ENCODE measurements at regions not wholly inside any gene's neighbourhood (a gene's known extent, or its start where the extent isn't known, plus 50 kb on each side); places are given as distances from the start of the nearest gene placed in this dataset.

DNA sequence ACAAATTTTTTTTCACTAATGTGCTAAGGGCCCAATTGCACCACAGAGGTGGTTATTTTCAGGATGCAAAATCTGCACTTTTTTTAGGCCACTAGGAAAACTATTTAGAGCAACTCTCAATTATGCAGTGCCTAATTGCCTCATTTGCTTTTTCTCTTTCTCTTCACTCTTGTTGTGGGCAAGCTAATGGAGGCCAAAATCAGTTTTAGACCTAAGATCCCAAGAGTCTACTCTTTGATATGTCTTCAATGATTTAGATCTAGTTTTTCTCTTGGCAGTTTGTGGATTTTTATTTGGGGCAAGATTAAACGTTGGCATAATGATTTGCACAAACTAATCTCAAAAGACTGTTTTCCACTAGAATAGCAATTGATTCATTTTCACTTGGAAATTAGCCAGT is 1996.9 kb downstream of the LRRC4C start:
- H3K27me3 ChIP-seq (ENCODE audit: control insufficient read depth in 2 of 2, insufficient read depth in 1 of 2, low read length in 1 of 2): no peaks in the 10 kb centered on the region
- H3K4me3 ChIP-seq (ENCODE audit: low read length in 2 of 2): no peak overlapping the region
- DNase-seq (ENCODE audit: low read depth in 6 of 9, low spot score in 9 of 9): no peak
- no peaks in the 10 kb centered on the region for H3K36me3 ChIP-seq (ENCODE audit: control insufficient read depth in 2 of 2, insufficient read depth in 2 of 2, low read length in 1 of 2)
- no peak overlapping the region for H3K27ac ChIP-seq (ENCODE audit: low read depth in 1 of 2, low read length in 1 of 2)
- no peaks in the 10 kb centered on the region for H3K4me1 ChIP-seq (ENCODE audit: control insufficient read depth in 2 of 2, insufficient read depth in 2 of 2, low read length in 2 of 2)
- 74% methylated on average over 1 of the region's 1 CpG for WGBS
- H3K9me3 ChIP-seq (ENCODE audit: control insufficient read depth in 2 of 2, insufficient read depth in 1 of 2, low read length in 1 of 2): no peaks in the 10 kb centered on the region

DNA sequence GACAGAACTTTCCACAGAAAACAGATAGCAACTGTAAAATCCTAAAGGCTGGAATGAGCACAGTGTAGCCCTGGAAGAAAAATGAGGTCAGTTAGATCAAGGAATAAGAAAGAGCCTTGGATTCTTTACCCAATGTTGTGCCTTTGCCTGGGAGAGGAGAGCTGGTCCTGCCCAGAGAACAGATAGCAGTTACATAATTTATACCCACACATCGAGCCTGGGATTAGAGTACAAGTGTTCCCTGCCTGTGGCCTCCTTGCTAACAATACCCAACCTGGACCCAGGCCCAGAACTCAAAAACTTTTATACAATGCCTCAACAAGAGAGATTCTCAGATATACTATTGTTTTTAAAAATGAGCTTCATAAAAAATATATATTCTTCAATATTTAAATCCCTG is 1998.4 kb downstream of the LRRC4C start:
- Histone ChIP-seq H3K36me3 (ENCODE audit: control insufficient read depth in 2 of 2, insufficient read depth in 2 of 2, low read length in 1 of 2) (no peaks in the 10 kb centered on the region), H3K4me1 (ENCODE audit: control insufficient read depth in 2 of 2, insufficient read depth in 2 of 2, low read length in 2 of 2) (no peaks in the 10 kb centered on the region), H3K9me3 (ENCODE audit: control insufficient read depth in 2 of 2, insufficient read depth in 1 of 2, low read length in 1 of 2) (peaks cover 0 to 3% of the 10 kb centered on the region in 2 donors), H3K27me3 (ENCODE audit: control insufficient read depth in 2 of 2, insufficient read depth in 1 of 2, low read length in 1 of 2) (no peaks in the 10 kb centered on the region), H3K27ac (ENCODE audit: low read depth in 1 of 2, low read length in 1 of 2) (no peak overlapping the region), H3K4me3 (ENCODE audit: low read length in 2 of 2) (no peak overlapping the region)
- no peak for DNase-seq (ENCODE audit: low read depth in 6 of 9, low spot score in 9 of 9)
- 91% methylated on average over 1 of the region's 1 CpG for WGBS

DNA sequence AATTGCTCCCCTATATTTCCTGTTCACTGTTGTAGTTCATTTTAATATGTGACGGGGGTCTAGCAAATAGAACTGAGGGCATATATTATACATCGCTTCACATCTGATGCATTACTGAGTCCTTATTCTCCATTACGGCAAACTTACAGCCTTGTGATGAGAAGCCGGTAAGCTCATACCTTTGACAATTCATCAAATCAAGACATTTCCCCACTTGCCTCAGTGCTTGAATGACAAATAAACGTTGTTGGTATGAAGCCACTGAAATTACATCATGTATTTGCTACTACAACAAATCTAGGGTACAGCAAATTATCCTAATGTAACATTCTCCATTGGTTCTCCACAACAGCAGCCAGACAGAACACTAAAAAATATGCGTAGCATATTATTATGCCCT is 1999.8 kb downstream of the LRRC4C start:
- no peak overlapping the region for H3K27ac ChIP-seq (ENCODE audit: low read depth in 1 of 2, low read length in 1 of 2)
- WGBS: 85% methylated on average over 6 of the region's 6 CpGs
- no peak for DNase-seq (ENCODE audit: low read depth in 6 of 9, low spot score in 9 of 9)
- peaks cover 0 to 3% of the 10 kb centered on the region in 2 donors for H3K9me3 ChIP-seq (ENCODE audit: control insufficient read depth in 2 of 2, insufficient read depth in 1 of 2, low read length in 1 of 2)
- no peaks in the 10 kb centered on the region for H3K36me3 ChIP-seq (ENCODE audit: control insufficient read depth in 2 of 2, insufficient read depth in 2 of 2, low read length in 1 of 2)
- H3K27me3 ChIP-seq (ENCODE audit: control insufficient read depth in 2 of 2, insufficient read depth in 1 of 2, low read length in 1 of 2): no peaks in the 10 kb centered on the region
- H3K4me1 ChIP-seq (ENCODE audit: control insufficient read depth in 2 of 2, insufficient read depth in 2 of 2, low read length in 2 of 2): no peaks in the 10 kb centered on the region
- no peak overlapping the region for H3K4me3 ChIP-seq (ENCODE audit: low read length in 2 of 2)

DNA sequence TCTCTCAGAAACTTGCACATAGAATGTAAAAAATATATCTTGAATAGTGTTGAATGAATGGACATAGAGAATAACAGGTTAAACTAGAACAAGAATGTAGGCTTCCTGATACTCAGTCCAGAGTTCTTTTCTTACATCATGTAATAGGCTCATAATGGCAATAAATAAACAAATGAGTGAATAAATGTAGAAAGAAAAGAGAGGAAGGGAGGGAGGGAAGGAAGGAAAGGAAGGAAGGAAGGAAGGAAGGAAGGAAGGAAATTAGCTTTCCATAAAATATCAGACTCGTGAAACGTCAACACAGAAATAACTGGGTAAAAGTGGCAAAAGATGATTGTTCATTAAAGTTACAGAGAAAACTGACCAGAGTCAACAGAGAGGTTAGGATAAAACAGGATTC is 2001.0 kb downstream of the LRRC4C start:
- Histone ChIP-seq H3K9me3 (ENCODE audit: control insufficient read depth in 2 of 2, insufficient read depth in 1 of 2, low read length in 1 of 2) (peaks cover 0 to 3% of the 10 kb centered on the region in 2 donors), H3K27ac (ENCODE audit: low read depth in 1 of 2, low read length in 1 of 2) (no peak overlapping the region), H3K4me1 (ENCODE audit: control insufficient read depth in 2 of 2, insufficient read depth in 2 of 2, low read length in 2 of 2) (no peaks in the 10 kb centered on the region), H3K4me3 (ENCODE audit: low read length in 2 of 2) (no peak overlapping the region), H3K36me3 (ENCODE audit: control insufficient read depth in 2 of 2, insufficient read depth in 2 of 2, low read length in 1 of 2) (no peaks in the 10 kb centered on the region), H3K27me3 (ENCODE audit: control insufficient read depth in 2 of 2, insufficient read depth in 1 of 2, low read length in 1 of 2) (no peaks in the 10 kb centered on the region)
- WGBS: 63% methylated on average over 2 of the region's 2 CpGs
- DNase-seq (ENCODE audit: low read depth in 6 of 9, low spot score in 9 of 9): no peak

DNA sequence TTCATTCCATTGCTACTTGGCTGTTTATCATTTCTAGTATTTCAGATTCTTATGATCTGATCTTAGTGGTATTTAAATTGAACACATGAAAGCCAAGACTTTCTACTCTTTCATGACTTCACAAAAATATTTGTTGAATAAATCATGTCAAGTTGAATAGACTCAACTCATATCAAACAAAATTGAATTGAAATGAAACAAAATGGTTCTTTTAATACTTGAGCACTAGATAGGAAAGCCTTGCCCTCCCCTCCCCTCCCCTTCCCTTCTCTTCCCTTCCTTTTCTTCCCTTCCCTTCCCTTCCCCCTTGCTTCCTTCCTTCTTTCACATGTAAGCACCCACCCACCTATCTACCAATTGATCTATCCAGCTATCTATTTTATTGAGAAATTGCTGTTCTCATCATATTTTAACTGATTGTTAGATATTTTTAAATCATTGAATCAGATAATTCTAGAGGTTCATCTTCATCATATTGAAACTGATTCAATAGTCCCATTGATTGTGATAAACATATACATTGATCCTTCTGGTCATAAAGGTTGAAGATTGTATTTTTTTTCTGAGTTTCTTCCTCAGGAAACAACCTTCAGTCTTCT is 2015.9 kb downstream of the LRRC4C start:
- H3K36me3 ChIP-seq (ENCODE audit: control insufficient read depth in 2 of 2, insufficient read depth in 2 of 2, low read length in 1 of 2): no peaks in the 10 kb centered on the region
- H3K27ac ChIP-seq (ENCODE audit: low read depth in 1 of 2, low read length in 1 of 2): no peak overlapping the region
- H3K9me3 ChIP-seq (ENCODE audit: control insufficient read depth in 2 of 2, insufficient read depth in 1 of 2, low read length in 1 of 2): peaks cover 2 to 11% of the 10 kb centered on the region in 2 donors
- H3K4me1 ChIP-seq (ENCODE audit: control insufficient read depth in 2 of 2, insufficient read depth in 2 of 2, low read length in 2 of 2): no peaks in the 10 kb centered on the region
- no peak for DNase-seq (ENCODE audit: low read depth in 6 of 9, low spot score in 9 of 9)
- no peaks in the 10 kb centered on the region for H3K27me3 ChIP-seq (ENCODE audit: control insufficient read depth in 2 of 2, insufficient read depth in 1 of 2, low read length in 1 of 2)
- no peak overlapping the region for H3K4me3 ChIP-seq (ENCODE audit: low read length in 2 of 2)

DNA sequence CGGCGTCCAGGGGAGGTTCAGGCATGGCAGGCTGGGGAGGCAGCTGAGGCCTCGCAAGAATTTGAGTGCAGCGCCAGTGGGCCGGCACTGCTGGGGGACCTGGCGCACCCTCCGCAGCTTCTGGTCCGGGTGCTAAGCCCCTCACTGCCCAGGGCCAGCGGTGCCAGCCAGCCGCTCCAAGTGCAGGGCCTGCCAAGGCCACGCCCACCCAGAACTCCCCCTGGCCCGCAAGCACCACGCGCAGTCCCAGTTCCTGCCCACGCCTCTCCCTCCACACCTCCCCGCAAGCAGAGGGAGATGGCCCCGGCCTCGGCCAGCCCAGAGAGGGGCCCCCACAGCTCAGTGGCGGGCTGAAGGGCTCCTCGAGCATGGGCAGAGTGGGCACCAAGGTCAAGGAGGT is 2017.3 kb downstream of the LRRC4C start:
- H3K36me3 ChIP-seq (ENCODE audit: control insufficient read depth in 2 of 2, insufficient read depth in 2 of 2, low read length in 1 of 2): no peaks in the 10 kb centered on the region
- H3K27ac ChIP-seq (ENCODE audit: low read depth in 1 of 2, low read length in 1 of 2): no peak overlapping the region
- DNase-seq (ENCODE audit: low read depth in 6 of 9, low spot score in 9 of 9): no peak
- 95% methylated on average over 20 of the region's 20 CpGs for WGBS
- no peak overlapping the region for H3K4me3 ChIP-seq (ENCODE audit: low read length in 2 of 2)
- no peaks in the 10 kb centered on the region for H3K4me1 ChIP-seq (ENCODE audit: control insufficient read depth in 2 of 2, insufficient read depth in 2 of 2, low read length in 2 of 2)
- H3K27me3 ChIP-seq (ENCODE audit: control insufficient read depth in 2 of 2, insufficient read depth in 1 of 2, low read length in 1 of 2): no peaks in the 10 kb centered on the region
- peaks cover 2 to 11% of the 10 kb centered on the region in 2 donors for H3K9me3 ChIP-seq (ENCODE audit: control insufficient read depth in 2 of 2, insufficient read depth in 1 of 2, low read length in 1 of 2)

DNA sequence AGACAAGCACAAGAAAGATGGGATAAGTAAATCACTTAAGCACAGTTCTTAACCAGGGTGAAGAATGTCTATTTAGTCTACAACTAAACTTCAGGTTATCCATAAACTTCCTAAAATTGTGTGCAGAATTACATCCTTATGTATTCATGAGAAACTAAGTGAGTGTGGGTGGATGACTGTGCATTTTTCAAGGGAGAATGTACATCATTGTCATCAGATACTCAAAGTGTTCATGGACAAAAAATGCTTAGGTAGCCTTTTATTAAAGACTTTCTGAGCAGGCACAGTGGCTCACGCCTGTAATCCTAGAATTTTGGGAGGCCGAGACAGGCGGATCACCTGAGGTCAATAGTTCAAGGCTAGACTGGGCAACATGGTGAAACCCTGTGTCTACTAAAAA is 2023.8 kb downstream of the LRRC4C start:
- Histone ChIP-seq H3K9me3 (ENCODE audit: control insufficient read depth in 2 of 2, insufficient read depth in 1 of 2, low read length in 1 of 2) (peaks cover 0 to 4% of the 10 kb centered on the region in 2 donors), H3K4me1 (ENCODE audit: control insufficient read depth in 2 of 2, insufficient read depth in 2 of 2, low read length in 2 of 2) (no peaks in the 10 kb centered on the region), H3K27me3 (ENCODE audit: control insufficient read depth in 2 of 2, insufficient read depth in 1 of 2, low read length in 1 of 2) (no peaks in the 10 kb centered on the region), H3K27ac (ENCODE audit: low read depth in 1 of 2, low read length in 1 of 2) (no peak overlapping the region), H3K4me3 (ENCODE audit: low read length in 2 of 2) (no peak overlapping the region), H3K36me3 (ENCODE audit: control insufficient read depth in 2 of 2, insufficient read depth in 2 of 2, low read length in 1 of 2) (no peaks in the 10 kb centered on the region)
- 91% methylated on average over 3 of the region's 3 CpGs for WGBS
- DNase-seq (ENCODE audit: low read depth in 6 of 9, low spot score in 9 of 9): no peak

DNA sequence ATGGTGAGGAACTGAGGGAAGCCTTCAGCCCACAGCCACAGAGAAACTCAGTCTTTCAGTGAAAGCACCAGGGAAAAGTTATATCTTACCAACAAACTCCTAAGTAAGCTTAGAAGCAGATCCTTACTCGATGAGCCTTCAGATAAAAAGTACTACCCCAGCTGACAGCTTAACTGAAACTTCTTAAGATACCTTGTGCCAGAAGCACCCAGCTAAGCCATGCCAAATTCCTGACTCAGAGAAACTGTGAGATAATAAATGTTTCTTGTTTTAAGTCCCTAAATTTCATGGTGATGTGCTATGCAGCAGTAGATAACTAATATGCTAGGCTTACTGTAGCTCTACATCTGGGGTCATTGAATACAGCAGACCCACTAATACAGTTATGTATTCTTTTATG is 2025.0 kb downstream of the LRRC4C start:
- 90% methylated on average over 1 of the region's 1 CpG for WGBS
- no peaks in the 10 kb centered on the region for H3K36me3 ChIP-seq (ENCODE audit: control insufficient read depth in 2 of 2, insufficient read depth in 2 of 2, low read length in 1 of 2)
- no peak overlapping the region for H3K4me3 ChIP-seq (ENCODE audit: low read length in 2 of 2)
- no peak for DNase-seq (ENCODE audit: low read depth in 6 of 9, low spot score in 9 of 9)
- no peak overlapping the region for H3K27ac ChIP-seq (ENCODE audit: low read depth in 1 of 2, low read length in 1 of 2)
- peaks cover 0 to 4% of the 10 kb centered on the region in 2 donors for H3K9me3 ChIP-seq (ENCODE audit: control insufficient read depth in 2 of 2, insufficient read depth in 1 of 2, low read length in 1 of 2)
- no peaks in the 10 kb centered on the region for H3K27me3 ChIP-seq (ENCODE audit: control insufficient read depth in 2 of 2, insufficient read depth in 1 of 2, low read length in 1 of 2)
- H3K4me1 ChIP-seq (ENCODE audit: control insufficient read depth in 2 of 2, insufficient read depth in 2 of 2, low read length in 2 of 2): no peaks in the 10 kb centered on the region

DNA sequence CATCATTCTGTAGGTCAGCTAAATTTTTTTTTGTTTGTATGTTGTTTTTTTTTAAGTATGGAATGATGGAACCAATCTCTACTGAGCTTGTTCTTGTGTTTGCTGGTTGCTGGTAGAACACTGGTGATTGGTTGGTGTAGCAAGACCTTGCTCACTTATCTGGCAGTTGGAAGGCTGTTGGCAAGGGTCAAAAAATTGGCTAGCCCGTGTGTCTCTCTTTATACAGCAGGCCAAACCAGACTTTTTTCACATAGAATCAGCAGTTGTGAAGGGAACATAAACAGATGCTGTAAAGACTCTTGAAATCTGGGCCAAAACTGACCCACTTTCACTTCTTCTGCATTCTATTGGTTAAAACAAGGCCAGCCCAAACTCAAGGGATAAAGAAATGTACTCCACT is 2026.5 kb downstream of the LRRC4C start:
- no peaks in the 10 kb centered on the region for H3K4me1 ChIP-seq (ENCODE audit: control insufficient read depth in 2 of 2, insufficient read depth in 2 of 2, low read length in 2 of 2)
- H3K27me3 ChIP-seq (ENCODE audit: control insufficient read depth in 2 of 2, insufficient read depth in 1 of 2, low read length in 1 of 2): no peaks in the 10 kb centered on the region
- no peaks in the 10 kb centered on the region for H3K36me3 ChIP-seq (ENCODE audit: control insufficient read depth in 2 of 2, insufficient read depth in 2 of 2, low read length in 1 of 2)
- peaks cover 0 to 5% of the 10 kb centered on the region in 2 donors for H3K9me3 ChIP-seq (ENCODE audit: control insufficient read depth in 2 of 2, insufficient read depth in 1 of 2, low read length in 1 of 2)
- H3K4me3 ChIP-seq (ENCODE audit: low read length in 2 of 2): no peak overlapping the region
- H3K27ac ChIP-seq (ENCODE audit: low read depth in 1 of 2, low read length in 1 of 2): no peak overlapping the region
- DNase-seq (ENCODE audit: low read depth in 6 of 9, low spot score in 9 of 9): no peak
- WGBS: 0% methylated on average over 1 of the region's 1 CpG

DNA sequence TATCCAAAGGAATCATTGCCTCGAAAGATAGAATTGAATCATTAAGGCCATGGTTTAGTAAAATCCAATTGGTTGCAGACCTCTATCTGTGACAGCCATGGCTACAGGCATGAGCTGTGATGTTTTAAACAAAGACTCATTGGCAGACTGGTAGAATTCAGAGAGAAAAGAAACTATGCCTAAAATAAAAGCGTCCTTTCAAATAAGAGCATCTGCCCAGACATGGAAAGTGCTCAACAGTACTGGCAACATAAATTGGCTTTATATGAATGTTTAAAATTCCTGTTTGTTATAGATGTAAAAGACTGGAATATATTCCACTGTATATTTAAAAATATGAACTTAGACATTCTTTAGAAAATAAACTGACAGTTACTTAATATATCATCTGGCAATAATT is 2034.2 kb downstream of the LRRC4C start:
- DNase-seq (ENCODE audit: low read depth in 6 of 9, low spot score in 9 of 9): no peak
- peaks cover 0 to 4% of the 10 kb centered on the region in 2 donors for H3K9me3 ChIP-seq (ENCODE audit: control insufficient read depth in 2 of 2, insufficient read depth in 1 of 2, low read length in 1 of 2)
- no peak overlapping the region for H3K27ac ChIP-seq (ENCODE audit: low read depth in 1 of 2, low read length in 1 of 2)
- H3K36me3 ChIP-seq (ENCODE audit: control insufficient read depth in 2 of 2, insufficient read depth in 2 of 2, low read length in 1 of 2): no peaks in the 10 kb centered on the region
- H3K4me1 ChIP-seq (ENCODE audit: control insufficient read depth in 2 of 2, insufficient read depth in 2 of 2, low read length in 2 of 2): no peaks in the 10 kb centered on the region
- WGBS: 91% methylated on average over 2 of the region's 2 CpGs
- no peak overlapping the region for H3K4me3 ChIP-seq (ENCODE audit: low read length in 2 of 2)
- no peaks in the 10 kb centered on the region for H3K27me3 ChIP-seq (ENCODE audit: control insufficient read depth in 2 of 2, insufficient read depth in 1 of 2, low read length in 1 of 2)
